ENCODE measurements at regions not wholly inside any gene's neighbourhood (a gene's known extent, or its start where the extent isn't known, plus 50 kb on each side); places are given as distances from the start of the nearest gene placed in this dataset.

DNA sequence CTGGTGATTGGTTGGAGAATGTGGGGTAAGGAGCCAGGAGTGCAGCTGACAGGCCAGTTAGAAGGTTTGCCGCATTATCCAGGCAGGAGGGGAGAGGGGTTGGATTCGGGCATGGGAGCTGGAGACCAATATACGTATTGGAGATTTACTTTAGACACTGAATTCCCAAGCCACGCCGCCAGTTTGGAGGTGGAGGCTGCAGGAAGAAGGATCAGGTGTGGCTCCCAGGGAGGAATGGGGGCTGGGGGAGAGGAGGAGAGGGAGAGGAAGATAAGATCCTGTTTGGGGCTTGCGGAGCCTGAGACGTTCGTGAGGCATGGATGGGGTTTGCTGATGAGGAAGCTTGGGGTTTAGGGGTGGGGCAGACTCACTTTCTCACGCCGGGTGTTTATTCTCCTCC, 155.1 kb upstream of the IGSF21 start:
- Histone ChIP-seq H3K9me3 (ENCODE audit: low read depth, low read length, poor library complexity, severe bottlenecking) (no peaks in the 10 kb centered on the region), H3K27ac (ENCODE audit: low read depth, low read length, poor library complexity, severe bottlenecking) (no peak overlapping the region), H3K4me3 (ENCODE audit: low read depth, low read length, poor library complexity, severe bottlenecking) (no peak overlapping the region), H3K36me3 (ENCODE audit: insufficient read depth, low read length, poor library complexity, severe bottlenecking) (no peaks in the 10 kb centered on the region), H3K27me3 (replicated peaks; ENCODE audit: insufficient read depth, low read depth, low read length, poor library complexity) (peaks cover 39% of the 10 kb centered on the region), H3K4me1 (ENCODE audit: insufficient read depth, low read length, poor library complexity, severe bottlenecking) (no peaks in the 10 kb centered on the region)
- intact Hi-C loops (cut with micrococcal nuclease; ENCODE audit: unreplicated experiment) = no loop called here
- POLR2A ChIA-PET (ENCODE audit: low non-redundant PET) = no interaction called here
- no peak for DNase-seq (ENCODE audit: low spot score)
- CTCF ChIA-PET = no interaction called here
- BruUV-seq (replicated peaks) = no TSS peak
- no peak for TF ChIP-seq EZH2 (IDR thresholded peaks at IDR 0.05; ENCODE audit: borderline replicate concordance, low read depth, low read length, poor library complexity, severe bottlenecking)
- TF ChIP-seq, protein P1, sequence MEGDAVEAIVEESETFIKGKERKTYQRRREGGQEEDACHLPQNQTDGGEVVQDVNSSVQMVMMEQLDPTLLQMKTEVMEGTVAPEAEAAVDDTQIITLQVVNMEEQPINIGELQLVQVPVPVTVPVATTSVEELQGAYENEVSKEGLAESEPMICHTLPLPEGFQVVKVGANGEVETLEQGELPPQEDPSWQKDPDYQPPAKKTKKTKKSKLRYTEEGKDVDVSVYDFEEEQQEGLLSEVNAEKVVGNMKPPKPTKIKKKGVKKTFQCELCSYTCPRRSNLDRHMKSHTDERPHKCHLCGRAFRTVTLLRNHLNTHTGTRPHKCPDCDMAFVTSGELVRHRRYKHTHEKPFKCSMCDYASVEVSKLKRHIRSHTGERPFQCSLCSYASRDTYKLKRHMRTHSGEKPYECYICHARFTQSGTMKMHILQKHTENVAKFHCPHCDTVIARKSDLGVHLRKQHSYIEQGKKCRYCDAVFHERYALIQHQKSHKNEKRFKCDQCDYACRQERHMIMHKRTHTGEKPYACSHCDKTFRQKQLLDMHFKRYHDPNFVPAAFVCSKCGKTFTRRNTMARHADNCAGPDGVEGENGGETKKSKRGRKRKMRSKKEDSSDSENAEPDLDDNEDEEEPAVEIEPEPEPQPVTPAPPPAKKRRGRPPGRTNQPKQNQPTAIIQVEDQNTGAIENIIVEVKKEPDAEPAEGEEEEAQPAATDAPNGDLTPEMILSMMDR (conservative IDR thresholded peaks at IDR 0.05; ENCODE audit: low read depth, low read length) = no peak

DNA sequence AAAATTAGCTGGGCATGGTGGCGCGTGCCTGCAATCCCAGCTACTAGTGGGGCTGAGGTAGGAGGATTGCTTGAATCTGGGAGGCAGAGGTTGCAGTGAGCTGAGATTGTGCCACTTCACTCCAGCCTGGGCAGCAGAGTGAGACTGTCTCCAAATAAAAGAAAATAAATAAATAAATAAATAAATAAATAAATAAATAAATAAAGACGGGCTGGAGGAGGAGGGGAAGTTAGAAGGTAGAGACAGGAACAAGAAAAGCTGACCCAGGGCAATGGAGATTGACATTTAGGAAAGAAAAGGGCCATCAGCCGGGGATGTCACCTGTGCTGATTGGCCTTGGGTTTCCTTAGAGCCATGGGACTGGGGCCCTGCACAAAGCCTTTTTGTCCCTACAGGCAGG, 153.7 kb upstream of the IGSF21 start:
- no peaks in the 10 kb centered on the region for H3K36me3 ChIP-seq (ENCODE audit: insufficient read depth, low read length, poor library complexity, severe bottlenecking)
- BruUV-seq (replicated peaks) = no TSS peak
- H3K27ac ChIP-seq (ENCODE audit: low read depth, low read length, poor library complexity, severe bottlenecking) = no peak overlapping the region
- H3K4me1 ChIP-seq (ENCODE audit: insufficient read depth, low read length, poor library complexity, severe bottlenecking) = no peaks in the 10 kb centered on the region
- TF ChIP-seq, protein P1 (conservative IDR thresholded peaks at IDR 0.05; ENCODE audit: low read depth, low read length) = no peak
- no peak for TF ChIP-seq EZH2 (IDR thresholded peaks at IDR 0.05; ENCODE audit: borderline replicate concordance, low read depth, low read length, poor library complexity, severe bottlenecking)
- intact Hi-C loops (cut with micrococcal nuclease; ENCODE audit: unreplicated experiment) = no loop called here
- POLR2A ChIA-PET (ENCODE audit: low non-redundant PET) = no interaction called here
- CTCF ChIA-PET = no interaction called here
- peaks cover 39% of the 10 kb centered on the region for H3K27me3 ChIP-seq (replicated peaks; ENCODE audit: insufficient read depth, low read depth, low read length, poor library complexity)
- no peak for DNase-seq (ENCODE audit: low spot score)
- no peak overlapping the region for H3K4me3 ChIP-seq (ENCODE audit: low read depth, low read length, poor library complexity, severe bottlenecking)
- no peaks in the 10 kb centered on the region for H3K9me3 ChIP-seq (ENCODE audit: low read depth, low read length, poor library complexity, severe bottlenecking)

DNA sequence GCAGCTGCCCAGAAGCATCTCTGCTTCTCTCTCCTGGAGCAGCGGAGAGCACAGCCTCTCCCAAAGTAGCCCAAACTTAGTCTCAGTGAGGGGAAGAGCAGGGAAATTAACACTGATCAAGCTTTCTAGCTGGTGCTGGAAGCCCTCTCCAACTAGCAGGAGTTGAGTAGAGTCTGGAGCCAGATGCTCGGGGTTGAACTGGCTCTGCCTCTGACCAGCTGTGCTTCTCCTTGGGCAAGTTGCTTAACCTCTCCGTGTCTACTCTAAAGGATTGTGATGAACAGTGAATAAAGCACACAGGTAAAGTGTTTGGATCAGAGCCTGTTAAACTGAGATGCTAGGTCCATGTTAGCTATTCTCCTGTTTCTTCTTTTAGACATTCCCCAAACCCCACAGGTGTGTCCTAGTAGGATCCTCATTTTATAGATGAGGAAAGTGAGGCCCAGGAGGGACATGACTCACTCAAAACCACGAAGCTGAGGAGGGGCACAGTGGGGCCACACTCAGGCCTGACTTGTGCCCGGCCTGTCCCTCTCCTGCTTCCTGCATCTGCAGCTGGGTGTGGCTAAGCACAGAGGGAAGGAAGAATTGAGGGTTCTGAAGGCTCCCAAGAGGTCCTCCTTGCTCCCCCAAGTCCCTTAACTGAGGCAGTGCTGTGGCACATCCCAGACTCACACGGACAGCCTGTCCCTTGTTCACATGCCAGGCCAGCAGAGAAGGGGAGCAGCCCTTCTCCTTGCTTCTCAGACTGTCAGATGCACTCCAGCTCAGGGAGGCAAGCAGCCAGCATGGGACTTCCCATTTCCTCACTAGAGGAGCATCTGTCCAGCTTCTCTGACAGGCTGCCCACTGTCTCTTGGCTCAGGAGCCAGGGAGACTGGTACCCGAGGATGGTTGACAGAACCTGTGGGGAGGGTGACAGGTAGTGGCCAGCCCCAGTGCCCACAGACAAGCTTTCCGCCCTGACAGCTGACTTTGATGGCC, 152.0 kb upstream of the IGSF21 start:
- no peak for DNase-seq (ENCODE audit: low spot score)
- H3K9me3 ChIP-seq (ENCODE audit: low read depth, low read length, poor library complexity, severe bottlenecking) = no peaks in the 10 kb centered on the region
- no peaks in the 10 kb centered on the region for H3K4me1 ChIP-seq (ENCODE audit: insufficient read depth, low read length, poor library complexity, severe bottlenecking)
- TF ChIP-seq, protein P1 (conservative IDR thresholded peaks at IDR 0.05; ENCODE audit: low read depth, low read length) = no peak
- no peak for TF ChIP-seq EZH2 (IDR thresholded peaks at IDR 0.05; ENCODE audit: borderline replicate concordance, low read depth, low read length, poor library complexity, severe bottlenecking)
- H3K4me3 ChIP-seq (ENCODE audit: low read depth, low read length, poor library complexity, severe bottlenecking) = no peak overlapping the region
- H3K36me3 ChIP-seq (ENCODE audit: insufficient read depth, low read length, poor library complexity, severe bottlenecking) = no peaks in the 10 kb centered on the region
- CTCF ChIA-PET = interaction anchor here (0.7 kb wide), 1 partner anchor 294 kb away, joined by 6 read pairs; no protein-coding TSS in a partner anchor
- intact Hi-C loops (cut with micrococcal nuclease; ENCODE audit: unreplicated experiment) = no loop called here
- H3K27me3 ChIP-seq (replicated peaks; ENCODE audit: insufficient read depth, low read depth, low read length, poor library complexity) = peaks cover 30% of the 10 kb centered on the region
- H3K27ac ChIP-seq (ENCODE audit: low read depth, low read length, poor library complexity, severe bottlenecking) = no peak overlapping the region
- no TSS peak for BruUV-seq (replicated peaks)
- POLR2A ChIA-PET (ENCODE audit: low non-redundant PET) = no interaction called here
